Neural cell (in vitro differentiated cells): ENCODE measurements at regions not wholly inside any gene's neighbourhood (a gene's known extent, or its start where the extent isn't known, plus 50 kb on each side); places are given as distances from the start of the nearest gene placed in this dataset.

ENCODE experiments used
- CTCF ChIP-seq: fragments of 450-650 bp; IDR thresholded peaks from 2 replicates; pipeline ENCODE4 v1.5.1; 2014; ENCODE audit warnings: antibody characterized with exemption, mild to moderate bottlenecking, moderate library complexity; ENCODE audit not compliant: poor library complexity, severe bottlenecking
- EZH2 ChIP-seq: fragments of 200-600, 300-800 bp; shearing (Covaris generic), sonication (generic); IDR thresholded peaks from 2 replicates; pipeline ENCODE4 v1.6.1; 2014; ENCODE audit warnings: antibody characterized with exemption, low read length, borderline replicate concordance, mild to moderate bottlenecking; ENCODE audit not compliant: insufficient read depth, poor library complexity, severe bottlenecking
- REST ChIP-seq: IDR thresholded peaks from 2 replicates; pipeline ENCODE4 v1.6.1; 2012; ENCODE audit warnings: borderline replicate concordance

GRCh38 chr9:108783731-108784495 lies 71.9 kb downstream of the ACTL7B start:
- TF ChIP-seq EZH2 (no peak), REST (no peak), CTCF (no peak)
